Astrocyte (in vitro differentiated cells and primary cell): ENCODE measurements at regions not wholly inside any gene's neighbourhood (a gene's known extent, or its start where the extent isn't known, plus 50 kb on each side); places are given as distances from the start of the nearest gene placed in this dataset.

Experiments used
- CTCF ChIP-seq: IDR thresholded peaks from 2 replicates; pipeline ENCODE4 v1.5.1; 2011; ENCODE audit warnings: low read depth, mild to moderate bottlenecking, inconsistent platforms, low read length, moderate library complexity; ENCODE audit not compliant: insufficient read depth
- EZH2 ChIP-seq: IDR thresholded peaks from 2 replicates; pipeline ENCODE4 v1.6.1; 2012; ENCODE audit warnings: mild to moderate bottlenecking, low read length, inconsistent platforms; ENCODE audit not compliant: insufficient read depth

- TF ChIP-seq CTCF (no peak), EZH2 (no peak)
Measured at GRCh38 chr15:69762373-69763148, 309.9 kb downstream of the RPLP1 start.
